Hepatocyte (in vitro differentiated cells): ENCODE measurements at regions not wholly inside any gene's neighbourhood (a gene's known extent, or its start where the extent isn't known, plus 50 kb on each side); places are given as distances from the start of the nearest gene placed in this dataset.

Experiments used
- DNase-seq: peaks from one replicate; pipeline ENCODE4 v3.0.0-alpha.2; 2016; ENCODE audit warnings: low spot score
- H2AFZ ChIP-seq: fragments of 200-600 bp; sonication (generic); 2 replicates; pipeline ENCODE4 v1.6.0; 2016; ENCODE audit warnings: antibody characterized with exemption, mild to moderate bottlenecking
- H3K27ac ChIP-seq: fragments of 200-600 bp; sonication (generic); 2 replicates; pipeline ENCODE4 v1.5.1; 2016; ENCODE audit warnings: mild to moderate bottlenecking
- H3K27me3 ChIP-seq: fragments of 200-600 bp; sonication (generic); 2 replicates; pipeline ENCODE4 v1.6.1; 2016
- H3K36me3 ChIP-seq: fragments of 200-600 bp; sonication (generic); replicated peaks from 2 replicates; pipeline ENCODE4 v1.5.1; 2016; ENCODE audit warnings: low read depth; ENCODE audit not compliant: insufficient read depth
- H3K4me1 ChIP-seq: fragments of 200-600 bp; sonication (generic); 2 replicates; pipeline ENCODE4 v1.5.1; 2016; ENCODE audit warnings: mild to moderate bottlenecking, moderate library complexity; ENCODE audit not compliant: insufficient read depth
- H3K4me2 ChIP-seq: fragments of 200-600 bp; sonication (generic); 2 replicates; pipeline ENCODE4 v1.6.0; 2016
- H3K4me3 ChIP-seq: fragments of 200-600 bp; sonication (generic); 2 replicates; pipeline ENCODE4 v1.5.1; 2016; ENCODE audit warnings: mild to moderate bottlenecking
- H3K79me2 ChIP-seq: fragments of 200-600 bp; sonication (generic); 2 replicates; pipeline ENCODE4 v1.6.0; 2017; ENCODE audit warnings: mild to moderate bottlenecking
- H3K9me2 ChIP-seq: fragments of 200-600 bp; sonication (generic); replicated peaks from 2 replicates; pipeline ENCODE4 v1.6.0; 2017; ENCODE audit warnings: mild to moderate bottlenecking; ENCODE audit not compliant: insufficient read depth
- H3K9me3 ChIP-seq: fragments of 200-600 bp; sonication (generic); 2 replicates; pipeline ENCODE4 v1.5.1; 2016; ENCODE audit warnings: low read depth, mild to moderate bottlenecking
- H4K20me1 ChIP-seq: fragments of 200-600 bp; sonication (generic); 2 replicates; pipeline ENCODE4 v1.6.0; 2016; ENCODE audit warnings: mild to moderate bottlenecking; ENCODE audit not compliant: insufficient read depth, poor library complexity, severe bottlenecking
- CTCF ChIP-seq: fragments of 200-600 bp; sonication (generic); IDR thresholded peaks from 2 replicates; pipeline ENCODE4 v1.5.1; 2016; ENCODE audit warnings: antibody characterized with exemption, mild to moderate bottlenecking; ENCODE audit not compliant: poor library complexity
- EZH2 ChIP-seq: fragments of 200-600 bp; sonication (generic); IDR thresholded peaks from 2 replicates; pipeline ENCODE4 v1.6.1; 2016; ENCODE audit warnings: antibody characterized with exemption, mild to moderate bottlenecking, borderline replicate concordance
- EZH2phosphoT487 ChIP-seq: fragments of 200-600 bp; sonication (generic); IDR thresholded peaks from one replicate; pipeline ENCODE4 v1.6.1; 2018; ENCODE audit warnings: antibody characterized with exemption, mild to moderate bottlenecking, low read depth, moderate library complexity; ENCODE audit not compliant: unreplicated experiment, severe bottlenecking
- WGBS: methylation state at CpG from one replicate; pipeline ENCODE4 v1.1.6; 2016; ENCODE audit warnings: low lambda C conversion rate; ENCODE audit errors: missing lambda C conversion rate; 5-methylcytosine and 5-hydroxymethylcytosine counted together

GRCh38 chr2:60246583-60246982 is 306.9 kb downstream of the BCL11A start:
- TF ChIP-seq EZH2 (no peak), EZH2phosphoT487 (no peak), CTCF (no peak)
- Histone ChIP-seq H3K4me1 (no peaks in the 10 kb centered on the region), H4K20me1 (no peaks in the 10 kb centered on the region), H3K4me3 (no peak overlapping the region), H3K27ac (no peak overlapping the region), H3K79me2 (no peaks in the 10 kb centered on the region), H3K27me3 (no peaks in the 10 kb centered on the region), H3K9me2 (no peaks in the 10 kb centered on the region), H2AFZ (no peak overlapping the region), H3K9me3 (no peaks in the 10 kb centered on the region), H3K36me3 (no peaks in the 10 kb centered on the region), H3K4me2 (no peak overlapping the region)
- WGBS: 96% methylated on average over 2 of the region's 2 CpGs
- no peak for DNase-seq

- Histone ChIP-seq H2AFZ (no peak overlapping the region), H3K9me3 (peaks cover 4% of the 10 kb centered on the region), H3K27ac (no peak overlapping the region), H3K4me3 (no peak overlapping the region), H3K36me3 (no peaks in the 10 kb centered on the region), H4K20me1 (no peaks in the 10 kb centered on the region), H3K79me2 (no peaks in the 10 kb centered on the region), H3K4me1 (no peaks in the 10 kb centered on the region), H3K4me2 (no peak overlapping the region), H3K27me3 (no peaks in the 10 kb centered on the region), H3K9me2 (no peaks in the 10 kb centered on the region)
- no peak for DNase-seq
- WGBS: 91% methylated on average over 6 of the region's 6 CpGs
- TF ChIP-seq EZH2phosphoT487: no peak
- TF ChIP-seq EZH2: no peak
- TF ChIP-seq CTCF: no peak
These were observed 319.0 kb downstream of the BCL11A start for GRCh38 chr2:60234274-60234986.

GRCh38 chr2:60230596-60230995 is 322.9 kb downstream of the BCL11A start:
- Histone ChIP-seq H3K79me2 (no peaks in the 10 kb centered on the region), H3K4me2 (no peak overlapping the region), H3K4me1 (no peaks in the 10 kb centered on the region), H3K4me3 (no peak overlapping the region), H2AFZ (no peak overlapping the region), H3K27ac (no peak overlapping the region), H3K9me3 (peaks cover 4% of the 10 kb centered on the region), H3K36me3 (no peaks in the 10 kb centered on the region), H3K9me2 (no peaks in the 10 kb centered on the region), H3K27me3 (no peaks in the 10 kb centered on the region), H4K20me1 (no peaks in the 10 kb centered on the region)
- no peak for DNase-seq
- TF ChIP-seq EZH2phosphoT487 (no peak), CTCF (no peak), EZH2 (no peak)
- 81% methylated on average over 2 of the region's 2 CpGs for WGBS
